Neural cell (in vitro differentiated cells): ENCODE measurements at regions not wholly inside any gene's neighbourhood (a gene's known extent, or its start where the extent isn't known, plus 50 kb on each side); places are given as distances from the start of the nearest gene placed in this dataset.

ENCODE experiments used
- H2AFZ ChIP-seq: fragments of 200-600, 300-800 bp; sonication (generic), shearing (Covaris generic); 2 replicates; pipeline ENCODE4 v1.6.0; 2014; ENCODE audit warnings: low read depth, mild to moderate bottlenecking, antibody characterized with exemption, low read length, moderate library complexity
- H3F3A ChIP-seq: fragments of 200-600 bp; shearing (Covaris generic); 2 replicates; pipeline ENCODE4 v1.6.1; 2016; ENCODE audit warnings: mild to moderate bottlenecking, moderate library complexity, mixed read lengths, antibody characterized with exemption, low read length; ENCODE audit not compliant: insufficient read depth, poor library complexity, severe bottlenecking
- H3K27ac ChIP-seq: fragments of 200-600, 300-800 bp; sonication (generic), shearing (Covaris generic); 2 replicates; pipeline ENCODE4 v1.5.1; 2014; ENCODE audit warnings: mild to moderate bottlenecking, low read length, moderate library complexity
- H3K27me3 ChIP-seq: fragments of 300-800, 200-600 bp; sonication (generic), shearing (Covaris generic); 2 replicates; pipeline ENCODE4 v1.6.0; 2014; ENCODE audit warnings: mild to moderate bottlenecking, low read depth, low read length, moderate library complexity; ENCODE audit not compliant: insufficient read depth
- H3K36me3 ChIP-seq: fragments of 300-800, 200-600 bp; sonication (generic), shearing (Covaris generic); 2 replicates; pipeline ENCODE4 v1.5.1; 2014; ENCODE audit warnings: mild to moderate bottlenecking, antibody characterized with exemption, low read length, moderate library complexity; ENCODE audit not compliant: insufficient read depth
- H3K4me2 ChIP-seq: fragments of 300-800, 200-600 bp; sonication (generic), shearing (Covaris generic); 2 replicates; pipeline ENCODE4 v1.6.0; 2014; ENCODE audit warnings: mild to moderate bottlenecking, low read length
- H3K4me3 ChIP-seq: fragments of 300-800, 200-600 bp; sonication (generic), shearing (Covaris generic); 2 replicates; pipeline ENCODE4 v1.5.1; 2014; ENCODE audit warnings: mild to moderate bottlenecking, low read length, moderate library complexity
- H3K79me2 ChIP-seq: fragments of 200-600 bp; shearing (Covaris generic); replicated peaks from 2 replicates; pipeline ENCODE4 v1.6.0; 2014; ENCODE audit warnings: mild to moderate bottlenecking, low read length, moderate library complexity; ENCODE audit not compliant: insufficient read depth
- H3K9ac ChIP-seq: fragments of 300-800, 200-600 bp; sonication (generic), shearing (Covaris generic); 2 replicates; pipeline ENCODE4 v1.6.1; 2016; ENCODE audit warnings: mild to moderate bottlenecking, low read length, mixed read lengths
- H3K9me2 ChIP-seq: fragments of 200-600 bp; shearing (Covaris generic); 2 replicates; pipeline ENCODE4 v1.6.1; 2016; ENCODE audit warnings: mild to moderate bottlenecking, low read length, mixed read lengths; ENCODE audit not compliant: insufficient read depth
- H3K9me3 ChIP-seq: fragments of 200-600, 300-800 bp; sonication (generic), shearing (Covaris generic); 2 replicates; pipeline ENCODE4 v1.6.1; 2016; ENCODE audit warnings: mild to moderate bottlenecking, mixed run types, low read length, moderate library complexity, mixed read lengths
- H4K20me1 ChIP-seq: fragments of 200-600 bp; shearing (Covaris generic); 2 replicates; pipeline ENCODE4 v1.6.1; 2016; ENCODE audit warnings: mild to moderate bottlenecking, mixed run types; ENCODE audit not compliant: insufficient read depth
- EP300 ChIP-seq: fragments of 450-650 bp; conservative IDR thresholded peaks from 2 replicates; pipeline ENCODE4 v1.6.1; 2014; ENCODE audit warnings: antibody characterized with exemption, mild to moderate bottlenecking, moderate library complexity; ENCODE audit not compliant: poor library complexity, severe bottlenecking
- EZH2 ChIP-seq: fragments of 200-600, 300-800 bp; shearing (Covaris generic), sonication (generic); IDR thresholded peaks from 2 replicates; pipeline ENCODE4 v1.6.1; 2014; ENCODE audit warnings: antibody characterized with exemption, low read length, borderline replicate concordance, mild to moderate bottlenecking; ENCODE audit not compliant: insufficient read depth, poor library complexity, severe bottlenecking
- MXI1 ChIP-seq: fragments of 450-650 bp; conservative IDR thresholded peaks from 2 replicates; pipeline ENCODE4 v1.6.1; 2014; ENCODE audit warnings: antibody characterized with exemption, mild to moderate bottlenecking; ENCODE audit not compliant: poor library complexity, severe bottlenecking
- POLR2AphosphoS5 ChIP-seq: IDR thresholded peaks from 2 replicates; pipeline ENCODE4 v1.6.1; 2012
- RAD21 ChIP-seq: fragments of 450-650 bp; conservative IDR thresholded peaks from 2 replicates; pipeline ENCODE4 v1.6.1; 2014; ENCODE audit warnings: antibody characterized with exemption, mild to moderate bottlenecking, moderate library complexity
- SMC3 ChIP-seq: fragments of 450-650 bp; conservative IDR thresholded peaks from 2 replicates; pipeline ENCODE4 v1.6.1; 2014; ENCODE audit warnings: antibody characterized with exemption, mild to moderate bottlenecking, moderate library complexity; ENCODE audit not compliant: poor library complexity
- TAF1 ChIP-seq: IDR thresholded peaks from 2 replicates; pipeline ENCODE4 v1.6.1; 2012; ENCODE audit warnings: low read depth
- TF ChIP-seq, protein P1 (sequence below): fragments of 450-650 bp; IDR thresholded peaks from 2 replicates; pipeline ENCODE4 v1.5.1; 2014; ENCODE audit warnings: antibody characterized with exemption, mild to moderate bottlenecking, moderate library complexity; ENCODE audit not compliant: poor library complexity, severe bottlenecking
- TF ChIP-seq, protein P2 (sequence below): IDR thresholded peaks from 2 replicates; pipeline ENCODE4 v1.6.1; 2012; ENCODE audit warnings: borderline replicate concordance

DNA sequence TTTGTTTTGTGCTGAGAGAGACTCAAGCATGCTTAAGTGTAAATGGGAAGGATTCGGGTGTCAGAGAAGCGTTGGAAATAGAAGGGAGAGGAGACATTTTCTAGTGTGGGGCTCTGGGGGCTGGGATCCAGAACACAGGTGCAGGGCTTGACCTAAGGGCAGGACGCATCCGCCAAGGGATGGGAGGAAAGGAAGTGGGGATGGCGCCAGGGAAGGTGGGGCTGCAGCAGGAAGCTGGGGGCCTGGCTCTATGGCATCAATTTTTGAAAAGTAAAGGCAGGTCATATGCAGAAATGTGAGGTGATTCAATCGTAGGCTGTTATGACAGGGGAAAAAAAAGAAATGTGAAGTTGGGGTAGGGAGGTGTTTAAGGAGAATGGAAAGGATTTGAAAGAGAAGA, 143.2 kb upstream of the SERTAD2 start:
- no peak overlapping the region for H2AFZ ChIP-seq
- H3K79me2 ChIP-seq, result no peaks in the 10 kb centered on the region
- H3K4me3 ChIP-seq, result no peak overlapping the region
- no peaks in the 10 kb centered on the region for H3K36me3 ChIP-seq
- no peak overlapping the region for H3K9ac ChIP-seq
- no peak overlapping the region for H3K4me2 ChIP-seq
- H3K27me3 ChIP-seq, result no peaks in the 10 kb centered on the region
- H3F3A ChIP-seq, result no peaks in the 10 kb centered on the region
- no peak overlapping the region for H3K27ac ChIP-seq
- H3K9me3 ChIP-seq, result no peaks in the 10 kb centered on the region
- H3K9me2 ChIP-seq, result no peaks in the 10 kb centered on the region
- TF ChIP-seq, protein P1, sequence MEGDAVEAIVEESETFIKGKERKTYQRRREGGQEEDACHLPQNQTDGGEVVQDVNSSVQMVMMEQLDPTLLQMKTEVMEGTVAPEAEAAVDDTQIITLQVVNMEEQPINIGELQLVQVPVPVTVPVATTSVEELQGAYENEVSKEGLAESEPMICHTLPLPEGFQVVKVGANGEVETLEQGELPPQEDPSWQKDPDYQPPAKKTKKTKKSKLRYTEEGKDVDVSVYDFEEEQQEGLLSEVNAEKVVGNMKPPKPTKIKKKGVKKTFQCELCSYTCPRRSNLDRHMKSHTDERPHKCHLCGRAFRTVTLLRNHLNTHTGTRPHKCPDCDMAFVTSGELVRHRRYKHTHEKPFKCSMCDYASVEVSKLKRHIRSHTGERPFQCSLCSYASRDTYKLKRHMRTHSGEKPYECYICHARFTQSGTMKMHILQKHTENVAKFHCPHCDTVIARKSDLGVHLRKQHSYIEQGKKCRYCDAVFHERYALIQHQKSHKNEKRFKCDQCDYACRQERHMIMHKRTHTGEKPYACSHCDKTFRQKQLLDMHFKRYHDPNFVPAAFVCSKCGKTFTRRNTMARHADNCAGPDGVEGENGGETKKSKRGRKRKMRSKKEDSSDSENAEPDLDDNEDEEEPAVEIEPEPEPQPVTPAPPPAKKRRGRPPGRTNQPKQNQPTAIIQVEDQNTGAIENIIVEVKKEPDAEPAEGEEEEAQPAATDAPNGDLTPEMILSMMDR, result no peak
- TF ChIP-seq, protein P2, sequence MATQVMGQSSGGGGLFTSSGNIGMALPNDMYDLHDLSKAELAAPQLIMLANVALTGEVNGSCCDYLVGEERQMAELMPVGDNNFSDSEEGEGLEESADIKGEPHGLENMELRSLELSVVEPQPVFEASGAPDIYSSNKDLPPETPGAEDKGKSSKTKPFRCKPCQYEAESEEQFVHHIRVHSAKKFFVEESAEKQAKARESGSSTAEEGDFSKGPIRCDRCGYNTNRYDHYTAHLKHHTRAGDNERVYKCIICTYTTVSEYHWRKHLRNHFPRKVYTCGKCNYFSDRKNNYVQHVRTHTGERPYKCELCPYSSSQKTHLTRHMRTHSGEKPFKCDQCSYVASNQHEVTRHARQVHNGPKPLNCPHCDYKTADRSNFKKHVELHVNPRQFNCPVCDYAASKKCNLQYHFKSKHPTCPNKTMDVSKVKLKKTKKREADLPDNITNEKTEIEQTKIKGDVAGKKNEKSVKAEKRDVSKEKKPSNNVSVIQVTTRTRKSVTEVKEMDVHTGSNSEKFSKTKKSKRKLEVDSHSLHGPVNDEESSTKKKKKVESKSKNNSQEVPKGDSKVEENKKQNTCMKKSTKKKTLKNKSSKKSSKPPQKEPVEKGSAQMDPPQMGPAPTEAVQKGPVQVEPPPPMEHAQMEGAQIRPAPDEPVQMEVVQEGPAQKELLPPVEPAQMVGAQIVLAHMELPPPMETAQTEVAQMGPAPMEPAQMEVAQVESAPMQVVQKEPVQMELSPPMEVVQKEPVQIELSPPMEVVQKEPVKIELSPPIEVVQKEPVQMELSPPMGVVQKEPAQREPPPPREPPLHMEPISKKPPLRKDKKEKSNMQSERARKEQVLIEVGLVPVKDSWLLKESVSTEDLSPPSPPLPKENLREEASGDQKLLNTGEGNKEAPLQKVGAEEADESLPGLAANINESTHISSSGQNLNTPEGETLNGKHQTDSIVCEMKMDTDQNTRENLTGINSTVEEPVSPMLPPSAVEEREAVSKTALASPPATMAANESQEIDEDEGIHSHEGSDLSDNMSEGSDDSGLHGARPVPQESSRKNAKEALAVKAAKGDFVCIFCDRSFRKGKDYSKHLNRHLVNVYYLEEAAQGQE, result no peak
- TF ChIP-seq EZH2 (no peak), TAF1 (no peak), EP300 (no peak), RAD21 (no peak), SMC3 (no peak), POLR2AphosphoS5 (no peak), MXI1 (no peak)
- H4K20me1 ChIP-seq, result no peaks in the 10 kb centered on the region

DNA sequence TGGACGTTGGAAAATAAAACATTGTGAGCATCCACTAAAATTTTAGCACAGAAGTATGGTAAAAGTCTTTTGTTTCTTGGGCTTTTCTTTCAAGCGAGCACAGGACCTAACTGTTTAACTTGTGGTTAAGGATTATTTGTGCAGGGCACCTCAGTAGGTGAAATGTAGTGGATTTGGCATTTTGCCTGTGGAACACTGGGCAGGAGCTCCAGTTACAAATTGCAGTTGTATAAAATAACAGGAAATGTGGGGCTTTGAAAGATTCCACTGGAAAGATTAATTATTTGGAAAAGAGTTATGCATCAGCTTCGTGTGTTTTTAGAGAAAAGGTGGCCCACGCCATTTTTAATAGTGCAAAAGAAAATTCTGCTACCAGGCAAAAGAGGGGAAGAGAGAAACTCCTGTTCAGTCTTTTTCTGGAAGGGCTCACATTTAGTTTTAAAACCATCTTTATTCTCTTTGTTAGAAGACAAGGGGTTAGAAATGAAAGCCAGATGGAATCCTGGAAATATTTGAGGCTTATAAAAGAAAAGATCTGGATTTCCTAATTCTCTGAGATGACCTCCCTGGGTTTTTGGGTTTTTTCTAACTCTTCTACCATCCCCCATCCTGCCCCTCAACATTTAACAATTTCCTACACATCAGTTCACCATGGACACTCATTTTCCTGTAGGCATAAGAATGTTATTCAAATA, 144.3 kb upstream of the SERTAD2 start:
- no peaks in the 10 kb centered on the region for H3F3A ChIP-seq
- TF ChIP-seq SMC3 (no peak), POLR2AphosphoS5 (no peak), EP300 (no peak)
- TF ChIP-seq, protein P2, result no peak
- no peak overlapping the region for H3K9ac ChIP-seq
- no peak overlapping the region for H3K27ac ChIP-seq
- H3K4me3 ChIP-seq, result no peak overlapping the region
- H3K36me3 ChIP-seq, result no peaks in the 10 kb centered on the region
- no peaks in the 10 kb centered on the region for H3K27me3 ChIP-seq
- H3K9me2 ChIP-seq, result no peaks in the 10 kb centered on the region
- H3K9me3 ChIP-seq, result no peaks in the 10 kb centered on the region
- H2AFZ ChIP-seq, result no peak overlapping the region
- H3K4me2 ChIP-seq, result no peak overlapping the region
- H4K20me1 ChIP-seq, result no peaks in the 10 kb centered on the region
- H3K79me2 ChIP-seq, result no peaks in the 10 kb centered on the region
